Activated CD8-positive, alpha-beta T cell treated with anti-CD3 and anti-CD28 coated beads for 36 hours (primary cell): ENCODE measurements at regions not wholly inside any gene's neighbourhood (a gene's known extent, or its start where the extent isn't known, plus 50 kb on each side); places are given as distances from the start of the nearest gene placed in this dataset.

Experiments
- ATAC-seq: fragments of 200-7000 bp; cut with Tn5 transposase; one replicate; pipeline ENCODE4 v1.10.0; 2021; ENCODE audit warnings: mild to moderate bottlenecking, moderate library complexity
- CTCF ChIA-PET: fragments of 350-600 bp; sonication (Branson Sonifier 250); formaldehyde crosslinking; loops from one replicate; lab custom pipeline; 2021; ENCODE audit warnings: antibody characterized with exemption; lab: Charles Lee
- POLR2A ChIA-PET: fragments of 350-600 bp; sonication (Branson Sonifier 250); formaldehyde crosslinking; loops from one replicate; lab custom pipeline; 2021; ENCODE audit warnings: antibody characterized with exemption; lab: Charles Lee
- DNase-seq: peaks from one replicate; pipeline ENCODE4 v3.0.0-alpha.2; 2020
- H3K27ac Mint-ChIP-seq: one replicate; pipeline ENCODE4 v1.8.0; 2021; ENCODE audit warnings: mild to moderate bottlenecking, mixed read lengths
- H3K27me3 Mint-ChIP-seq: one replicate; pipeline ENCODE4 v1.8.0; 2021; ENCODE audit warnings: mixed read lengths
- H3K36me3 Mint-ChIP-seq: one replicate; pipeline ENCODE4 v1.8.0; 2021; ENCODE audit warnings: low read depth, mixed read lengths
- H3K4me1 Mint-ChIP-seq: one replicate; pipeline ENCODE4 v1.8.0; 2021; ENCODE audit warnings: low read depth, mixed read lengths
- H3K4me3 Mint-ChIP-seq: one replicate; pipeline ENCODE4 v1.8.0; 2021; ENCODE audit warnings: mild to moderate bottlenecking, moderate library complexity, mixed read lengths
- H3K9me3 Mint-ChIP-seq: one replicate; pipeline ENCODE4 v1.8.0; 2021; ENCODE audit warnings: mixed read lengths
- CTCF ChIP-seq: fragments of 200-600 bp; IDR thresholded peaks from one replicate; pipeline ENCODE4 v1.8.0; 2022; ENCODE audit warnings: antibody characterized with exemption, mild to moderate bottlenecking
- intact Hi-C: fragments of 100-400 bp; cut with micrococcal nuclease; formaldehyde crosslinking; loops from one replicate; pipeline ENCODE4 v1.10.0; 2022

- Mint-ChIP-seq H3K36me3 (no peaks in the 10 kb centered on the region), H3K4me3 (no peak overlapping the region), H3K4me1 (peaks cover 45% of the 10 kb centered on the region), H3K9me3 (peaks cover 1% of the 10 kb centered on the region), H3K27ac (peak overlapping the region; percentile 41), H3K27me3 (no peaks in the 10 kb centered on the region)
- no peak for DNase-seq
- CTCF ChIA-PET: interaction anchor here (1.0 to 2.4 kb wide), 2 partner anchors 13 to 24 kb away, joined by 4 to 6 read pairs; no protein-coding TSS in a partner anchor
- intact Hi-C loops: no loop called here
- POLR2A ChIA-PET: interaction anchor here (0.5 kb wide), 1 partner anchor 11 kb away, joined by 3 read pairs; no protein-coding TSS in a partner anchor
- no peak for ATAC-seq
- no peak for TF ChIP-seq CTCF
These were observed 65.8 kb upstream of the MED4 start for GRCh38 chr13:48160606-48161278.

- no peak for ATAC-seq
- no peak for TF ChIP-seq CTCF
- no peak overlapping the region for H3K27ac Mint-ChIP-seq
- POLR2A ChIA-PET: no interaction called here
- H3K4me3 Mint-ChIP-seq: no peak overlapping the region
- no peaks in the 10 kb centered on the region for H3K36me3 Mint-ChIP-seq
- H3K9me3 Mint-ChIP-seq: peaks cover 1% of the 10 kb centered on the region
- DNase-seq: no peak
- intact Hi-C loops: loop anchor here (5.0 kb wide), 1 partner anchor 62 kb away; no protein-coding TSS in a partner anchor
- H3K27me3 Mint-ChIP-seq: no peaks in the 10 kb centered on the region
- CTCF ChIA-PET: no interaction called here
- H3K4me1 Mint-ChIP-seq: peaks cover 54% of the 10 kb centered on the region
These were observed 64.9 kb upstream of the MED4 start for GRCh38 chr13:48159826-48160225.

GRCh38 chr13:48159401-48159800, 64.5 kb upstream of the MED4 start:
- no peak overlapping the region for H3K4me3 Mint-ChIP-seq
- no peaks in the 10 kb centered on the region for H3K27me3 Mint-ChIP-seq
- peaks cover 59% of the 10 kb centered on the region for H3K4me1 Mint-ChIP-seq
- TF ChIP-seq CTCF: no peak
- POLR2A ChIA-PET: no interaction called here
- CTCF ChIA-PET: no interaction called here
- peaks cover 1% of the 10 kb centered on the region for H3K9me3 Mint-ChIP-seq
- ATAC-seq (peak; percentile 29), DNase-seq (peak; percentile 53)
- peak overlapping the region; percentile 32 for H3K27ac Mint-ChIP-seq
- intact Hi-C loops: loop anchor here (5.0 kb wide), 1 partner anchor 63 kb away; no protein-coding TSS in a partner anchor
- no peaks in the 10 kb centered on the region for H3K36me3 Mint-ChIP-seq

- Mint-ChIP-seq H3K4me1 (peaks cover 63% of the 10 kb centered on the region), H3K9me3 (peaks cover 1% of the 10 kb centered on the region), H3K36me3 (no peaks in the 10 kb centered on the region), H3K27ac (peak overlapping the region; percentile 25), H3K27me3 (no peaks in the 10 kb centered on the region), H3K4me3 (no peak overlapping the region)
- ATAC-seq: no peak
- POLR2A ChIA-PET: no interaction called here
- CTCF ChIA-PET: interaction anchor here (1.5 kb wide), 1 partner anchor 24 kb away, joined by 3 read pairs; no protein-coding TSS in a partner anchor
- DNase-seq: no peak
- TF ChIP-seq CTCF: no peak
- intact Hi-C loops: loop anchor here (5.0 kb wide), 1 partner anchor 63 kb away; no protein-coding TSS in a partner anchor
These were observed 64.0 kb upstream of the MED4 start for GRCh38 chr13:48158915-48159314.

GRCh38 chr13:48158290-48158689, 63.4 kb upstream of the MED4 start:
- POLR2A ChIA-PET: interaction anchor here (1.2 kb wide), 1 partner anchor 26 kb away, joined by 3 read pairs; no protein-coding TSS in a partner anchor

More at GRCh38 chr13:48158290-48158689, 63.4 kb upstream of the MED4 start:
- Mint-ChIP-seq H3K27me3 (no peaks in the 10 kb centered on the region), H3K9me3 (peaks cover 1% of the 10 kb centered on the region), H3K36me3 (no peaks in the 10 kb centered on the region), H3K27ac (peak overlapping the region; percentile 81), H3K4me1 (peaks cover 70% of the 10 kb centered on the region), H3K4me3 (no peak overlapping the region)
- intact Hi-C loops: loop anchor here (5.0 kb wide), 1 partner anchor 64 kb away; no protein-coding TSS in a partner anchor
- no peak for TF ChIP-seq CTCF
- DNase-seq (no peak), ATAC-seq (no peak)
- CTCF ChIA-PET: interaction anchor here (1.1 to 1.5 kb wide), 3 partner anchors 11 to 78 kb away, joined by 3 read pairs; no protein-coding TSS in a partner anchor
